K562 (cell line): ENCODE measurements at regions not wholly inside any gene's neighbourhood (a gene's known extent, or its start where the extent isn't known, plus 50 kb on each side); places are given as distances from the start of the nearest gene placed in this dataset.

Source experiments
- CHD2 ChIP-seq: IDR thresholded peaks from 2 replicates; pipeline ENCODE4 v1.6.1; 2011; ENCODE audit warnings: low read depth, low read length
- FUS ChIP-seq: fragments of 200-400 bp; formaldehyde crosslinking; optimal IDR thresholded peaks from 2 replicates; pipeline ENCODE3; 2017; ENCODE audit warnings: low read depth, low read length
- NFYB ChIP-seq: IDR thresholded peaks from 2 replicates; pipeline ENCODE4 v1.6.1; 2011; ENCODE audit warnings: mild to moderate bottlenecking, moderate library complexity; ENCODE audit not compliant: insufficient read length; ENCODE audit errors: extremely low read depth
- PCBP2 ChIP-seq: fragments of 200-400 bp; formaldehyde crosslinking; IDR thresholded peaks from 2 replicates; pipeline ENCODE4 v1.6.1; 2018; ENCODE audit warnings: low read length, low read depth, mild to moderate bottlenecking, moderate library complexity; ENCODE audit not compliant: poor library complexity, severe bottlenecking
- RB1 ChIP-seq: fragments of 450-650 bp; IDR thresholded peaks from 2 replicates; pipeline ENCODE4 v1.6.1; 2017; ENCODE audit warnings: low read depth, mild to moderate bottlenecking
- TF ChIP-seq, protein P1 (sequence below): IDR thresholded peaks from 2 replicates; pipeline ENCODE4 v1.6.1; 2016; ENCODE audit warnings: missing genetic modification characterization, missing compliant biosample characterization

DNA sequence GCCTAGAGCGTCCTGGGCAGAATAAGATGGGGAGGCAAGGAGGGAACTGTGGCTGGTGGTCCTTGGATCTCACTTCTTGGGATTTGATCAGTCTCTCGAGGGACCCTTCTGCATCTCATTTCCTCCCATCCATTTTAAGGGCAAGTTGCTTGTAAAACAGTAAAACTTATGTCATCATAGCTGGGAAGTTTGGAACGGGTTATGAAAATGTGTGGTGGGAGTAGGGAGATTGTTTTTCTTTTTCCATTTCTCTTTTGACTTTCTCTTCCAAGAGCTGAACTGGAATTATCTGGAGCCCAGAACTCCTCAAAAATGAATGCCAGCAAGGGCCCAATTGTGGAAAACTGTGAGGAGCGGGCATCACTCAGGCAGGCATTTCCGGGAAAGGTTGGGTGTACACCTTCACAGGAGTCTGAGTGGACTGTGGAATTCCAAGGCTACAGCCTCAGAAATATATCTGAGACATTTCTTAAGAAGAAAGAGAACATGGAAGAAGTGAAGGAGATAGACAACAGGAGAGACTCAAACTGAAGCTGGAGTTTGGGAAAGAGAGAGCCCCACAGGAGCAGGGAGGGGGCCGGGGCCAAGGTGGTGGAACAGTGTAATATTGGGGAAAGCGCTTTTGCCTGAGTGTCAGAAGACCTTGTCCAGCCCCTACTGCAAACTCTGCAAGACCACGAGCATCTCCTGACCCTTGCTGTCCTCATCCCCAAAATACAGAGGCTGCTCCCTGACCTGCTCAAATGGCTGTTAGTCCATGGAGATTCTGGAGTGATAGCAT, 185.1 kb downstream of the FOXD2 start:
- TF ChIP-seq CHD2 (no peak), FUS (no peak), NFYB (no peak), PCBP2 (no peak), RB1 (no peak)
- TF ChIP-seq, protein P1, sequence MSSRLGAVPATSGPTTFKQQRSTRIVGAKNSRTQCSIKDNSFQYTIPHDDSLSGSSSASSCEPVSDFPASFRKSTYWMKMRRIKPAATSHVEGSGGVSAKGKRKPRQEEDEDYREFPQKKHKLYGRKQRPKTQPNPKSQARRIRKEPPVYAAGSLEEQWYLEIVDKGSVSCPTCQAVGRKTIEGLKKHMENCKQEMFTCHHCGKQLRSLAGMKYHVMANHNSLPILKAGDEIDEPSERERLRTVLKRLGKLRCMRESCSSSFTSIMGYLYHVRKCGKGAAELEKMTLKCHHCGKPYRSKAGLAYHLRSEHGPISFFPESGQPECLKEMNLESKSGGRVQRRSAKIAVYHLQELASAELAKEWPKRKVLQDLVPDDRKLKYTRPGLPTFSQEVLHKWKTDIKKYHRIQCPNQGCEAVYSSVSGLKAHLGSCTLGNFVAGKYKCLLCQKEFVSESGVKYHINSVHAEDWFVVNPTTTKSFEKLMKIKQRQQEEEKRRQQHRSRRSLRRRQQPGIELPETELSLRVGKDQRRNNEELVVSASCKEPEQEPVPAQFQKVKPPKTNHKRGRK (tag), result no peak
